Testis (tissue), 2 donors: ENCODE measurements at regions not wholly inside any gene's neighbourhood (a gene's known extent, or its start where the extent isn't known, plus 50 kb on each side); places are given as distances from the start of the nearest gene placed in this dataset.

Experiments
- DNase-seq: peaks from one replicate; pipeline ENCODE4 v3.0.0-alpha.2; 2019
- H3K27ac ChIP-seq, 2 donors: fragments of 200-600 bp; sonication (generic); one replicate each; pipeline ENCODE4 v1.5.1; 2019
- H3K27me3 ChIP-seq: fragments of 200-600 bp; sonication (generic); one replicate; pipeline ENCODE4 v1.5.1; 2019
- H3K36me3 ChIP-seq: fragments of 200-600 bp; sonication (generic); one replicate; pipeline ENCODE4 v1.5.1; 2017; ENCODE audit warnings: low read depth; ENCODE audit errors: missing control alignments
- H3K4me1 ChIP-seq: fragments of 200-600 bp; sonication (generic); one replicate; pipeline ENCODE4 v1.5.1; 2019
- H3K4me3 ChIP-seq, 2 donors: fragments of 200-600 bp; sonication (generic); one replicate each; pipeline ENCODE4 v1.5.1; 2017 to 2019
- H3K9me3 ChIP-seq: fragments of 200-600 bp; sonication (generic); one replicate; pipeline ENCODE4 v1.5.1; 2017
- POLR2A ChIP-seq: fragments of 450-650 bp; IDR thresholded peaks from one replicate; pipeline ENCODE4 v1.6.1; 2017; ENCODE audit warnings: antibody characterized with exemption, mild to moderate bottlenecking, moderate library complexity
- WGBS, 2 donors: methylation state at CpG; one replicate each; pipeline ENCODE4 v1.1.5; 2018; 5-methylcytosine and 5-hydroxymethylcytosine counted together
- intact Hi-C: fragments of 100-400 bp; cut with DNase I; formaldehyde crosslinking; loops from one replicate; pipeline ENCODE4 v1.15.1; 2023; ENCODE audit warnings: low total_unique reads
- TF ChIP-seq, protein P1 (sequence below), 3 experiments: fragments of 450-650 bp in 2 of 3; fragments of 200-600 bp in 1 of 3; sonication (generic) in 1 of 3; IDR thresholded peaks; one replicate each; pipeline ENCODE4 v1.5.1; 2016 to 2019; ENCODE audit warnings: antibody characterized with exemption in 3 of 3, mild to moderate bottlenecking in 2 of 3, moderate library complexity in 1 of 3

GRCh38 chr15:46703020-46703861 is 1014.1 kb upstream of the SEMA6D start:
- Histone ChIP-seq H3K9me3 (no peaks in the 10 kb centered on the region), H3K27me3 (no peaks in the 10 kb centered on the region), H3K4me3 (no peak overlapping the region), H3K27ac (no peak overlapping the region), H3K36me3 (no peaks in the 10 kb centered on the region), H3K4me1 (no peaks in the 10 kb centered on the region)
- no peak for TF ChIP-seq POLR2A
- TF ChIP-seq, protein P1, sequence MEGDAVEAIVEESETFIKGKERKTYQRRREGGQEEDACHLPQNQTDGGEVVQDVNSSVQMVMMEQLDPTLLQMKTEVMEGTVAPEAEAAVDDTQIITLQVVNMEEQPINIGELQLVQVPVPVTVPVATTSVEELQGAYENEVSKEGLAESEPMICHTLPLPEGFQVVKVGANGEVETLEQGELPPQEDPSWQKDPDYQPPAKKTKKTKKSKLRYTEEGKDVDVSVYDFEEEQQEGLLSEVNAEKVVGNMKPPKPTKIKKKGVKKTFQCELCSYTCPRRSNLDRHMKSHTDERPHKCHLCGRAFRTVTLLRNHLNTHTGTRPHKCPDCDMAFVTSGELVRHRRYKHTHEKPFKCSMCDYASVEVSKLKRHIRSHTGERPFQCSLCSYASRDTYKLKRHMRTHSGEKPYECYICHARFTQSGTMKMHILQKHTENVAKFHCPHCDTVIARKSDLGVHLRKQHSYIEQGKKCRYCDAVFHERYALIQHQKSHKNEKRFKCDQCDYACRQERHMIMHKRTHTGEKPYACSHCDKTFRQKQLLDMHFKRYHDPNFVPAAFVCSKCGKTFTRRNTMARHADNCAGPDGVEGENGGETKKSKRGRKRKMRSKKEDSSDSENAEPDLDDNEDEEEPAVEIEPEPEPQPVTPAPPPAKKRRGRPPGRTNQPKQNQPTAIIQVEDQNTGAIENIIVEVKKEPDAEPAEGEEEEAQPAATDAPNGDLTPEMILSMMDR (IDR thresholded peaks at IDR 0.05), result no peak
- DNase-seq, result no peak
- WGBS, 2 donors, result 82 to 85% methylated on average over 9 of the region's 9 CpGs
- intact Hi-C loops, result no loop called here

DNA sequence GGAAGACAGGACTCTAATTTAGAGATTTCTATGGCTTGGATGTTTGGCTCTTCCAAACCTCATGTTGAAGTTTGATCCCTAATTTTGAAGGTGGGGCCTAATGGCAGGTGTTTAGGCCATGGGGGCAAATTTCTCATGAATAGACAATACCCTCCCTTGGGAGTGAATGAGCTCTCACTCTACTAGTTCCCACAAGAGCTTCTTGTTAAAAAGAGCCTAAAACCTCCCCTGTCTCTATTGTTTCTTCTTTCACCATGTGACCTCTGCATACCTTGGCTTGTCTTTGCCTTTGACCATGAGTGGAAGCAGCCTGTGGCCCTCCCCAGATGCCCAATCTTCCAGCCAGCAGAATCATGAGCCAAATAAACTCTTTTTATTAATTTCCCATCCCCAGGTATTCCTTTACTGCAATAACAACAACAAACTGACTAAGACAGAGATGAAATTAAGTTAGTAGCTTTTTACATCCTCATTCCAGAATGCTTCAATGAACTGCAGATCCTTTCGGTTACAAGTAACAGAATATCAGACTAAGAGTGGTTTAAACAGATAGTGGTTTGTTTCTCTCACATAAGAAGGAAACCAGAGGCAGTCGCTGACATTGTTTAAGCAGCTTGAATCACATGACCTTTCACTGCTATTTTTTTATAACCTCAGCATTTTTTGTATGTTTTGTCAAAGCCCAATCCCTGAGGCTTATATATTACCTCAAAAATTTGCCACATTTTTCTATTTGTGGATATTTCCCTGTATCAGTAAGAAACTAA is 1013.3 kb upstream of the SEMA6D start:
- Histone ChIP-seq H3K36me3 (no peaks in the 10 kb centered on the region), H3K27me3 (no peaks in the 10 kb centered on the region), H3K4me1 (no peaks in the 10 kb centered on the region), H3K4me3 (no peak overlapping the region), H3K9me3 (no peaks in the 10 kb centered on the region), H3K27ac (no peak overlapping the region)
- TF ChIP-seq POLR2A, result no peak
- TF ChIP-seq, protein P1 (IDR thresholded peaks at IDR 0.05), result no peak
- intact Hi-C loops, result no loop called here
- WGBS, 2 donors, result 78 to 86% methylated on average over 2 of the region's 2 CpGs
- no peak for DNase-seq

GRCh38 chr15:46707452-46707851 is 1009.9 kb upstream of the SEMA6D start:
- no peak for DNase-seq
- no peak overlapping the region for H3K4me3 ChIP-seq
- 86 to 100% methylated on average over 1 of the region's 1 CpG for WGBS, 2 donors
- intact Hi-C loops, result no loop called here
- TF ChIP-seq, protein P1 (IDR thresholded peaks at IDR 0.05), result no peak
- no peak for TF ChIP-seq POLR2A
- H3K36me3 ChIP-seq, result no peaks in the 10 kb centered on the region
- H3K4me1 ChIP-seq, result no peaks in the 10 kb centered on the region
- no peaks in the 10 kb centered on the region for H3K27me3 ChIP-seq
- H3K9me3 ChIP-seq, result no peaks in the 10 kb centered on the region
- H3K27ac ChIP-seq, result no peak overlapping the region

- H3K36me3 ChIP-seq, result no peaks in the 10 kb centered on the region
- WGBS, 2 donors, result 80 to 81% methylated on average over 3 of the region's 3 CpGs
- TF ChIP-seq POLR2A, result no peak
- TF ChIP-seq, protein P1 (IDR thresholded peaks at IDR 0.05), result no peak
- no peak overlapping the region for H3K4me3 ChIP-seq
- H3K27me3 ChIP-seq, result no peaks in the 10 kb centered on the region
- intact Hi-C loops, result no loop called here
- no peaks in the 10 kb centered on the region for H3K4me1 ChIP-seq
- no peaks in the 10 kb centered on the region for H3K9me3 ChIP-seq
- H3K27ac ChIP-seq, result no peak overlapping the region
- no peak for DNase-seq
Measured at GRCh38 chr15:46708226-46708625, 1009.1 kb upstream of the SEMA6D start.
